HFFc6 (cell line): ENCODE measurements at regions not wholly inside any gene's neighbourhood (a gene's known extent, or its start where the extent isn't known, plus 50 kb on each side); places are given as distances from the start of the nearest gene placed in this dataset.

ENCODE experiments used
- DNase-seq: peaks from one replicate; pipeline ENCODE4 v3.0.0-alpha.2; 2018
- H3K27ac Mint-ChIP-seq: 2 replicates; pipeline ENCODE4 v1.8.0; 2020; ENCODE audit warnings: mild to moderate bottlenecking, mixed read lengths
- H3K27me3 Mint-ChIP-seq: 2 replicates; pipeline ENCODE4 v1.8.0; 2021; ENCODE audit warnings: mild to moderate bottlenecking, moderate library complexity, mixed read lengths; ENCODE audit not compliant: insufficient read depth
- H3K36me3 Mint-ChIP-seq: 2 replicates; pipeline ENCODE4 v1.8.0; 2021; ENCODE audit warnings: low read depth, mixed read lengths
- H3K4me1 Mint-ChIP-seq: 2 replicates; pipeline ENCODE4 v1.8.0; 2020; ENCODE audit warnings: low read depth, mixed read lengths
- H3K4me3 Mint-ChIP-seq: 2 replicates; pipeline ENCODE4 v1.8.0; 2020; ENCODE audit warnings: mild to moderate bottlenecking, moderate library complexity, mixed read lengths
- H3K9me3 Mint-ChIP-seq: 2 replicates; pipeline ENCODE4 v1.8.0; 2020; ENCODE audit warnings: mild to moderate bottlenecking, mixed read lengths
- CTCF ChIP-seq: fragments of 200-600 bp; sonication (generic); IDR thresholded peaks from 2 replicates; pipeline ENCODE4 v1.5.0; 2021; ENCODE audit warnings: antibody characterized with exemption, mild to moderate bottlenecking

- Mint-ChIP-seq H3K4me1 (peaks cover 33% of the 10 kb centered on the region), H3K36me3 (no peaks in the 10 kb centered on the region), H3K4me3 (no peak overlapping the region), H3K27me3 (no peaks in the 10 kb centered on the region), H3K9me3 (no peaks in the 10 kb centered on the region), H3K27ac (no peak overlapping the region; the same call in 1 of the 2 replicates)
- DNase-seq: peak; percentile 60
- TF ChIP-seq CTCF: peak; percentile 78
Observed at GRCh38 chr11:93089474-93090102, 108.2 kb downstream of the SLC36A4 start.
